OCI-LY3 (cell line): ENCODE measurements at regions not wholly inside any gene's neighbourhood (a gene's known extent, or its start where the extent isn't known, plus 50 kb on each side); places are given as distances from the start of the nearest gene placed in this dataset.

Experiments used
- EZH2phosphoT487 ChIP-seq: fragments of 200-600 bp; shearing (Covaris generic); IDR thresholded peaks from 2 replicates; pipeline ENCODE4 v1.6.1; 2018; ENCODE audit warnings: antibody characterized with exemption, mixed run types, low read depth
- TF ChIP-seq, protein P1 (sequence below): fragments of 200-600, 300-600 bp; sonication (generic); IDR thresholded peaks from 2 replicates; pipeline ENCODE4 v1.5.1; 2014; ENCODE audit warnings: antibody characterized with exemption, low read length, low read depth

DNA sequence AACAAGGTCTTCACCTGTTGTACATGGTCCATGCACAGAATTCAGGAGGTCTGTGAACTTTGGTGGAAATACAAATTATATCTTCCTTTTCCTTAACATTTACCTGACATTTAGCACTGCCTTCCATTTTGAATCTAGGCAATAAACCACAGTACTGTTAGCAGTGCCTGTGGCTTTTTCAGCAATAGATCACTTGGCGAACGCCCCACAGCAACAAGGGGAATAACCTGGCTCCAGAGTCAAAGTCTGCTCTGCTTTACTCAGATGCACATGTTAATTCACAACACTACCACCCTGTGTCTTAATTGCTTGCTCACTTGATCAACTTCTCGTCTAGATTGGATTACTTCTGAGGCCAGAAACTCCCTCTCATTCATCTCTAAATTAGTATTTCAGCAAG is 414.6 kb upstream of the PROK2 start:
- TF ChIP-seq, protein P1, sequence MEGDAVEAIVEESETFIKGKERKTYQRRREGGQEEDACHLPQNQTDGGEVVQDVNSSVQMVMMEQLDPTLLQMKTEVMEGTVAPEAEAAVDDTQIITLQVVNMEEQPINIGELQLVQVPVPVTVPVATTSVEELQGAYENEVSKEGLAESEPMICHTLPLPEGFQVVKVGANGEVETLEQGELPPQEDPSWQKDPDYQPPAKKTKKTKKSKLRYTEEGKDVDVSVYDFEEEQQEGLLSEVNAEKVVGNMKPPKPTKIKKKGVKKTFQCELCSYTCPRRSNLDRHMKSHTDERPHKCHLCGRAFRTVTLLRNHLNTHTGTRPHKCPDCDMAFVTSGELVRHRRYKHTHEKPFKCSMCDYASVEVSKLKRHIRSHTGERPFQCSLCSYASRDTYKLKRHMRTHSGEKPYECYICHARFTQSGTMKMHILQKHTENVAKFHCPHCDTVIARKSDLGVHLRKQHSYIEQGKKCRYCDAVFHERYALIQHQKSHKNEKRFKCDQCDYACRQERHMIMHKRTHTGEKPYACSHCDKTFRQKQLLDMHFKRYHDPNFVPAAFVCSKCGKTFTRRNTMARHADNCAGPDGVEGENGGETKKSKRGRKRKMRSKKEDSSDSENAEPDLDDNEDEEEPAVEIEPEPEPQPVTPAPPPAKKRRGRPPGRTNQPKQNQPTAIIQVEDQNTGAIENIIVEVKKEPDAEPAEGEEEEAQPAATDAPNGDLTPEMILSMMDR: no peak
- TF ChIP-seq EZH2phosphoT487: no peak
